Mucosa of descending colon (tissue), 3 donors: ENCODE measurements at regions not wholly inside any gene's neighbourhood (a gene's known extent, or its start where the extent isn't known, plus 50 kb on each side); places are given as distances from the start of the nearest gene placed in this dataset.

Experiments used
- ATAC-seq: fragments of 200-7000 bp; cut with Tn5 transposase; one replicate; pipeline ENCODE4 v1.9.1; 2020; ENCODE audit warnings: mild to moderate bottlenecking, moderate library complexity
- DNase-seq, 3 donors: peaks; one replicate each; pipeline ENCODE4 v3.0.0-alpha.2; 2020
- H3K36me3 ChIP-seq: fragments of 200-600 bp; one replicate; pipeline ENCODE4 v1.8.0; 2021; ENCODE audit warnings: low read depth, mild to moderate bottlenecking
- H3K4me1 ChIP-seq: fragments of 200-600 bp; one replicate; pipeline ENCODE4 v1.8.0; 2021; ENCODE audit warnings: low read depth, mild to moderate bottlenecking
- H3K4me3 ChIP-seq: fragments of 200-600 bp; one replicate; pipeline ENCODE4 v1.8.0; 2021; ENCODE audit warnings: mild to moderate bottlenecking
- H3K9me3 ChIP-seq: fragments of 200-600 bp; one replicate; pipeline ENCODE4 v1.8.0; 2021; ENCODE audit warnings: mild to moderate bottlenecking
- CTCF ChIP-seq: fragments of 200-600 bp; IDR thresholded peaks from one replicate; pipeline ENCODE4 v1.8.0; 2022; ENCODE audit warnings: antibody characterized with exemption, mild to moderate bottlenecking
- intact Hi-C, 2 donors: fragments of 100-400 bp; cut with DNase I in 1 of 2; cut with micrococcal nuclease in 1 of 2; formaldehyde crosslinking; loops; one replicate each; pipeline versions ENCODE4 v1.11.0 to v1.11.1; 2022; cut with DNase I, micrococcal nuclease
- donor health status: DM: no; HTN: no; CAD: no; lungs with moderate emphysema.
- donor health status: DM: no; HTN: no; CAD: no.
- donor health status: DM: no; HTN: yes; CAD: no.

GRCh38 chr2:120498576-120499394 is 152.8 kb downstream of the INHBB start:
- H3K4me1 ChIP-seq: no peaks in the 10 kb centered on the region

GRCh38 chr2:120499784-120500495 is 154.0 kb downstream of the INHBB start:
- no peaks in the 10 kb centered on the region for H3K36me3 ChIP-seq
- H3K9me3 ChIP-seq: no peaks in the 10 kb centered on the region
- TF ChIP-seq CTCF: no peak
- H3K4me1 ChIP-seq: no peaks in the 10 kb centered on the region
- intact Hi-C loops: no loop called here
- no peak overlapping the region for H3K4me3 ChIP-seq
- DNase-seq: peak in 1 of 3 donors; percentile 31
- ATAC-seq: no peak

More at GRCh38 chr2:120498576-120499394, 152.8 kb downstream of the INHBB start:
- no peak for TF ChIP-seq CTCF
- H3K4me3 ChIP-seq: no peak overlapping the region
- ATAC-seq (no peak), DNase-seq (no peak)
- no peaks in the 10 kb centered on the region for H3K9me3 ChIP-seq
- no peaks in the 10 kb centered on the region for H3K36me3 ChIP-seq
- intact Hi-C loops: no loop called here

GRCh38 chr2:120501591-120501990 is 155.7 kb downstream of the INHBB start:
- H3K4me1 ChIP-seq: no peaks in the 10 kb centered on the region
- H3K36me3 ChIP-seq: no peaks in the 10 kb centered on the region
- intact Hi-C loops: no loop called here
- no peak overlapping the region for H3K4me3 ChIP-seq
- ATAC-seq (no peak), DNase-seq (peak in 1 of 3 donors; percentile 30)
- no peaks in the 10 kb centered on the region for H3K9me3 ChIP-seq
- no peak for TF ChIP-seq CTCF

GRCh38 chr2:120502357-120502756 is 156.4 kb downstream of the INHBB start:
- Histone ChIP-seq H3K4me1 (no peaks in the 10 kb centered on the region), H3K36me3 (no peaks in the 10 kb centered on the region), H3K9me3 (no peaks in the 10 kb centered on the region), H3K4me3 (no peak overlapping the region)
- intact Hi-C loops: no loop called here
- TF ChIP-seq CTCF: no peak
- DNase-seq (no peak), ATAC-seq (no peak)

GRCh38 chr2:120502761-120503160 is 156.8 kb downstream of the INHBB start:
- ATAC-seq: no peak

More at GRCh38 chr2:120502761-120503160, 156.8 kb downstream of the INHBB start:
- intact Hi-C loops: no loop called here
- H3K36me3 ChIP-seq: no peaks in the 10 kb centered on the region
- no peak overlapping the region for H3K4me3 ChIP-seq
- no peak for TF ChIP-seq CTCF
- no peaks in the 10 kb centered on the region for H3K4me1 ChIP-seq
- H3K9me3 ChIP-seq: no peaks in the 10 kb centered on the region
- DNase-seq: no peak
